Chondrocyte (in vitro differentiated cells): ENCODE measurements at regions not wholly inside any gene's neighbourhood (a gene's known extent, or its start where the extent isn't known, plus 50 kb on each side); places are given as distances from the start of the nearest gene placed in this dataset.
A peak's percentile ranks its signal among the peaks of the same experiment; 100 is the strongest.

ENCODE experiments used
- DNase-seq: peaks from one replicate; pipeline ENCODE4 v3.0.0; 2021; ENCODE audit warnings: mixed read lengths, low spot score
- H3K27ac Mint-ChIP-seq: one replicate; pipeline ENCODE4 v1.8.0; 2021; ENCODE audit warnings: mild to moderate bottlenecking, moderate library complexity, mixed read lengths; ENCODE audit not compliant: unreplicated experiment
- H3K27me3 Mint-ChIP-seq: 2 replicates; pipeline ENCODE4 v1.8.0; 2021; ENCODE audit warnings: low read depth, mixed read lengths
- H3K36me3 Mint-ChIP-seq: 2 replicates; pipeline ENCODE4 v1.8.0; 2021; ENCODE audit warnings: low read depth, mixed read lengths
- H3K4me1 Mint-ChIP-seq: 2 replicates; pipeline ENCODE4 v1.8.0; 2021; ENCODE audit warnings: low read depth, mild to moderate bottlenecking, mixed read lengths
- H3K4me3 Mint-ChIP-seq: one replicate; pipeline ENCODE4 v1.8.0; 2021; ENCODE audit warnings: mild to moderate bottlenecking, moderate library complexity, mixed read lengths; ENCODE audit not compliant: unreplicated experiment
- H3K9me3 Mint-ChIP-seq: 2 replicates; pipeline ENCODE4 v1.8.0; 2021; ENCODE audit warnings: low read depth, mixed read lengths
- CTCF ChIP-seq: fragments of 200-600 bp; sonication (generic); IDR thresholded peaks from 2 replicates; pipeline ENCODE4 v1.5.0; 2021; ENCODE audit warnings: antibody characterized with exemption, mild to moderate bottlenecking, moderate library complexity

GRCh38 chr11:18844753-18845367 is 53.3 kb upstream of the PTPN5 start:
- DNase-seq, result no peak
- Mint-ChIP-seq H3K27me3 (peaks cover 31% of the 10 kb centered on the region), H3K9me3 (peaks cover 20% of the 10 kb centered on the region), H3K36me3 (peaks cover 2% of the 10 kb centered on the region), H3K4me3 (no peak overlapping the region), H3K4me1 (no peaks in the 10 kb centered on the region), H3K27ac (no peak overlapping the region)
- TF ChIP-seq CTCF, result peak; percentile 76
